Stomach (tissue), 8 donors: ENCODE measurements at regions not wholly inside any gene's neighbourhood (a gene's known extent, or its start where the extent isn't known, plus 50 kb on each side); places are given as distances from the start of the nearest gene placed in this dataset.

Experiments
- DNase-seq, 2 donors: peaks; one replicate each; pipeline versions ENCODE4 v3.0.0 to v3.0.0-alpha.2; 2013 to 2019
- H3K27ac ChIP-seq, 5 donors: fragments of 200-600 bp in 4 of 5; sonication (generic) in 4 of 5; one replicate each; pipeline ENCODE4 v1.5.1; 2013 to 2019; ENCODE audit warnings: mild to moderate bottlenecking in 1 of 5, moderate library complexity in 1 of 5
- H3K27me3 ChIP-seq, 3 donors: fragments of 200-600 bp; sonication (generic); one replicate each; pipeline ENCODE4 v1.5.1; 2017 to 2019; ENCODE audit warnings: mixed run types in 1 of 3
- H3K36me3 ChIP-seq, 4 donors: fragments of 200-600 bp; sonication (generic); 1 replicate in 3 of 4; 2 replicates in 1 of 4; pipeline ENCODE4 v1.5.1; 2016 to 2019
- H3K4me1 ChIP-seq, 4 donors: fragments of 200-600 bp; sonication (generic); one replicate each; pipeline ENCODE4 v1.5.1; 2016 to 2019
- H3K4me3 ChIP-seq, 4 donors: fragments of 200-600 bp; sonication (generic) in 3 of 4; one replicate each; pipeline ENCODE4 v1.5.1; 2016 to 2019; ENCODE audit warnings: mild to moderate bottlenecking in 1 of 4
- H3K9me3 ChIP-seq, 4 donors: fragments of 200-600 bp; sonication (generic); one replicate each; pipeline ENCODE4 v1.5.1; 2016 to 2019
- CTCF ChIP-seq, 7 experiments: fragments of 450-650 bp in 4 of 7; fragments of 200-600 bp in 3 of 7; sonication (generic) in 3 of 7; IDR thresholded peaks; one replicate each; pipeline ENCODE4 v1.5.1; 2016 to 2019; ENCODE audit warnings: antibody characterized with exemption in 7 of 7, control low read depth in 2 of 7, mild to moderate bottlenecking in 1 of 7
- EP300 ChIP-seq: sonication (generic); formaldehyde crosslinking; IDR thresholded peaks from one replicate; pipeline ENCODE4 v1.6.1; 2017; ENCODE audit warnings: antibody characterized with exemption
- POLR2A ChIP-seq, 4 donors: fragments of 450-650 bp; IDR thresholded peaks; one replicate each; pipeline ENCODE4 v1.6.1; 2016; ENCODE audit warnings: antibody characterized with exemption in 4 of 4, control low read depth in 2 of 4, mild to moderate bottlenecking in 1 of 4, moderate library complexity in 1 of 4
- POLR2AphosphoS5 ChIP-seq, 3 donors: sonication (generic); formaldehyde crosslinking; IDR thresholded peaks; one replicate each; pipeline ENCODE4 v1.6.1; 2016; ENCODE audit warnings: antibody characterized with exemption in 3 of 3
- WGBS, 5 donors: extraction: QIAGEN DNeasy Blood & Tissue Kit in 3 of 5; methylation state at CpG; one replicate each; pipeline versions ENCODE4 v1.1.5 to v1.1.7; 2013 to 2018; 5-methylcytosine and 5-hydroxymethylcytosine counted together
- intact Hi-C: fragments of 100-400 bp; cut with DNase I; formaldehyde crosslinking; loops from one replicate; pipeline ENCODE4 v1.15.1; 2023; ENCODE audit warnings: low total_unique reads
- donor health status: healthy with polysubstance abuse.
- donor health status: Bipolar disorder and iron deficiency.
- donor health status: healthy.

GRCh38 chr2:59939236-59939635, 614.2 kb downstream of the BCL11A start:
- DNase-seq = no peak
- WGBS, 5 donors = 64 to 73% (median 66%) methylated on average over 3 of the region's 3 CpGs
- H3K27me3 ChIP-seq = no peaks in the 10 kb centered on the region
- intact Hi-C loops = no loop called here
- H3K4me3 ChIP-seq = no peak overlapping the region
- H3K27ac ChIP-seq = no peak overlapping the region
- no peaks in the 10 kb centered on the region for H3K4me1 ChIP-seq
- H3K36me3 ChIP-seq = no peaks in the 10 kb centered on the region
- no peaks in the 10 kb centered on the region for H3K9me3 ChIP-seq
- TF ChIP-seq POLR2AphosphoS5 (IDR thresholded peaks at IDR 0.05) (no peak), POLR2A (IDR thresholded peaks at IDR 0.05) (no peak), CTCF (IDR thresholded peaks at IDR 0.05) (no peak), EP300 (no peak)

GRCh38 chr2:59938181-59938580, 615.3 kb downstream of the BCL11A start:
- no peaks in the 10 kb centered on the region for H3K27me3 ChIP-seq
- no peak overlapping the region for H3K4me3 ChIP-seq
- TF ChIP-seq EP300 (no peak), POLR2AphosphoS5 (IDR thresholded peaks at IDR 0.05) (no peak), POLR2A (IDR thresholded peaks at IDR 0.05) (no peak), CTCF (IDR thresholded peaks at IDR 0.05) (no peak)
- DNase-seq = no peak
- intact Hi-C loops = no loop called here
- WGBS, 5 donors = 32 to 37% (median 36%) methylated on average over 2 of the region's 2 CpGs
- H3K27ac ChIP-seq = no peak overlapping the region
- no peaks in the 10 kb centered on the region for H3K9me3 ChIP-seq
- H3K36me3 ChIP-seq = no peaks in the 10 kb centered on the region
- no peaks in the 10 kb centered on the region for H3K4me1 ChIP-seq

GRCh38 chr2:59936048-59936447, 617.4 kb downstream of the BCL11A start:
- Histone ChIP-seq H3K9me3 (no peaks in the 10 kb centered on the region), H3K27ac (no peak overlapping the region), H3K36me3 (no peaks in the 10 kb centered on the region), H3K4me3 (no peak overlapping the region), H3K27me3 (no peaks in the 10 kb centered on the region), H3K4me1 (no peaks in the 10 kb centered on the region)
- intact Hi-C loops = no loop called here
- no peak for DNase-seq
- TF ChIP-seq EP300 = no peak
- no peak for TF ChIP-seq POLR2A (IDR thresholded peaks at IDR 0.05)
- TF ChIP-seq CTCF (IDR thresholded peaks at IDR 0.05) = no peak
- TF ChIP-seq POLR2AphosphoS5 (IDR thresholded peaks at IDR 0.05) = no peak
- WGBS, 5 donors = 83 to 91% (median 84%) methylated on average over 3 of the region's 3 CpGs

- no peaks in the 10 kb centered on the region for H3K4me1 ChIP-seq
- DNase-seq = no peak
- 75 to 80% (median 78%) methylated on average over 2 of the region's 2 CpGs for WGBS, 5 donors
- no peak overlapping the region for H3K4me3 ChIP-seq
- TF ChIP-seq EP300 (no peak), CTCF (IDR thresholded peaks at IDR 0.05) (no peak), POLR2A (IDR thresholded peaks at IDR 0.05) (no peak), POLR2AphosphoS5 (IDR thresholded peaks at IDR 0.05) (no peak)
- intact Hi-C loops = no loop called here
- H3K9me3 ChIP-seq = no peaks in the 10 kb centered on the region
- no peak overlapping the region for H3K27ac ChIP-seq
- H3K36me3 ChIP-seq = no peaks in the 10 kb centered on the region
- no peaks in the 10 kb centered on the region for H3K27me3 ChIP-seq
Observed at GRCh38 chr2:59935005-59935404, 618.4 kb downstream of the BCL11A start.
